Tibial nerve (tissue), 4 donors: ENCODE measurements at regions not wholly inside any gene's neighbourhood (a gene's known extent, or its start where the extent isn't known, plus 50 kb on each side); places are given as distances from the start of the nearest gene placed in this dataset.

Source experiments
- EP300 ChIP-seq, 2 donors: sonication (generic); formaldehyde crosslinking; IDR thresholded peaks; one replicate each; pipeline ENCODE4 v1.6.1; 2017; ENCODE audit warnings: antibody characterized with exemption in 2 of 2, mild to moderate bottlenecking in 1 of 2
- TF ChIP-seq, protein P1 (sequence below), 5 experiments: fragments of 200-600 bp in 3 of 5; fragments of 450-650 bp in 2 of 5; sonication (generic) in 3 of 5; IDR thresholded peaks; one replicate each; pipeline ENCODE4 v1.5.1; 2016 to 2019; ENCODE audit warnings: antibody characterized with exemption in 5 of 5, mild to moderate bottlenecking in 3 of 5, moderate library complexity in 2 of 5

DNA sequence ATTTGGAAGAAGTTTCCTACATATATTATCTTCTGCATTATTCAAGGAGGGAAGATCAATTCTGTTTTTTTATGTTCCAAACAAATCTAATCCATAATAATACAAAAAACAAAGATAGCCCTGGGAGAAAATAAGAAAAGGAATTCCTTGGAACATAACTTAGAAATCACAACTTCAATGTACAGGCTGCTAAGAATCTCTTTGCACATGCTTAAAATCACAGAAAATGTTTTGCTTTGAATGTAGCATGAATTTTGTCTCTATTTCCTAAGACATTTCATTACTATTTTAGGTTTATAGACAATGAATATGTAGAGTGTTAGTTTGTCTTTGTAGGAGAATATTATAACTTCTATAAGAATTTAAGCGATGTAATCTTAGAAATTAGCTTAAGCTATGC lies 700.1 kb downstream of the RNF144B start:
- TF ChIP-seq, protein P1, sequence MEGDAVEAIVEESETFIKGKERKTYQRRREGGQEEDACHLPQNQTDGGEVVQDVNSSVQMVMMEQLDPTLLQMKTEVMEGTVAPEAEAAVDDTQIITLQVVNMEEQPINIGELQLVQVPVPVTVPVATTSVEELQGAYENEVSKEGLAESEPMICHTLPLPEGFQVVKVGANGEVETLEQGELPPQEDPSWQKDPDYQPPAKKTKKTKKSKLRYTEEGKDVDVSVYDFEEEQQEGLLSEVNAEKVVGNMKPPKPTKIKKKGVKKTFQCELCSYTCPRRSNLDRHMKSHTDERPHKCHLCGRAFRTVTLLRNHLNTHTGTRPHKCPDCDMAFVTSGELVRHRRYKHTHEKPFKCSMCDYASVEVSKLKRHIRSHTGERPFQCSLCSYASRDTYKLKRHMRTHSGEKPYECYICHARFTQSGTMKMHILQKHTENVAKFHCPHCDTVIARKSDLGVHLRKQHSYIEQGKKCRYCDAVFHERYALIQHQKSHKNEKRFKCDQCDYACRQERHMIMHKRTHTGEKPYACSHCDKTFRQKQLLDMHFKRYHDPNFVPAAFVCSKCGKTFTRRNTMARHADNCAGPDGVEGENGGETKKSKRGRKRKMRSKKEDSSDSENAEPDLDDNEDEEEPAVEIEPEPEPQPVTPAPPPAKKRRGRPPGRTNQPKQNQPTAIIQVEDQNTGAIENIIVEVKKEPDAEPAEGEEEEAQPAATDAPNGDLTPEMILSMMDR (IDR thresholded peaks at IDR 0.05), result no peak
- no peak for TF ChIP-seq EP300 (IDR thresholded peaks at IDR 0.05)
